ENCODE measurements at regions not wholly inside any gene's neighbourhood (a gene's known extent, or its start where the extent isn't known, plus 50 kb on each side); places are given as distances from the start of the nearest gene placed in this dataset.

DNA sequence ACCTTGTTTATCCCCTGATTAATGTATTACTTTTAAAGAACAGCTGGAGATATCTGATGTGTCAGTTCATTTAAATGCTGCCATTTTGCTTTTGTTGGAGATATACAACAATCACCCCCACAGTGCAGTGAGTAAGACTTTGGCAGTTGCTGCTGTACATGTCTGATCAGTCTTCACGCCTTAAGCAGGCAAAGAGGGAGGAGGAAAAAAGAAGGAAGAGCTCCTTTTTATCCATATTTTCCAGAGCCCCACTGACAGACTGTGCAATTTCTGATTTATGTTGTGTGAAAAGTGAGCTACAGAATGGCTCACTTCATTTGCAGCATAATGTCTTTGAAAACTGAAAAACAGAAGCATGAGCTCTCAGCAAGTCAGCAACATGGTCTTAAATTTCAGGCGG is 319.7 kb upstream of the LRIG3 start:
- no peak overlapping the region for H3K4me3 ChIP-seq (ENCODE audit: low read length)
- no peak for DNase-seq (ENCODE audit: low read depth)
- TF ChIP-seq, protein P1, sequence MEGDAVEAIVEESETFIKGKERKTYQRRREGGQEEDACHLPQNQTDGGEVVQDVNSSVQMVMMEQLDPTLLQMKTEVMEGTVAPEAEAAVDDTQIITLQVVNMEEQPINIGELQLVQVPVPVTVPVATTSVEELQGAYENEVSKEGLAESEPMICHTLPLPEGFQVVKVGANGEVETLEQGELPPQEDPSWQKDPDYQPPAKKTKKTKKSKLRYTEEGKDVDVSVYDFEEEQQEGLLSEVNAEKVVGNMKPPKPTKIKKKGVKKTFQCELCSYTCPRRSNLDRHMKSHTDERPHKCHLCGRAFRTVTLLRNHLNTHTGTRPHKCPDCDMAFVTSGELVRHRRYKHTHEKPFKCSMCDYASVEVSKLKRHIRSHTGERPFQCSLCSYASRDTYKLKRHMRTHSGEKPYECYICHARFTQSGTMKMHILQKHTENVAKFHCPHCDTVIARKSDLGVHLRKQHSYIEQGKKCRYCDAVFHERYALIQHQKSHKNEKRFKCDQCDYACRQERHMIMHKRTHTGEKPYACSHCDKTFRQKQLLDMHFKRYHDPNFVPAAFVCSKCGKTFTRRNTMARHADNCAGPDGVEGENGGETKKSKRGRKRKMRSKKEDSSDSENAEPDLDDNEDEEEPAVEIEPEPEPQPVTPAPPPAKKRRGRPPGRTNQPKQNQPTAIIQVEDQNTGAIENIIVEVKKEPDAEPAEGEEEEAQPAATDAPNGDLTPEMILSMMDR (conservative IDR thresholded peaks at IDR 0.05; ENCODE audit: low read length) = no peak

DNA sequence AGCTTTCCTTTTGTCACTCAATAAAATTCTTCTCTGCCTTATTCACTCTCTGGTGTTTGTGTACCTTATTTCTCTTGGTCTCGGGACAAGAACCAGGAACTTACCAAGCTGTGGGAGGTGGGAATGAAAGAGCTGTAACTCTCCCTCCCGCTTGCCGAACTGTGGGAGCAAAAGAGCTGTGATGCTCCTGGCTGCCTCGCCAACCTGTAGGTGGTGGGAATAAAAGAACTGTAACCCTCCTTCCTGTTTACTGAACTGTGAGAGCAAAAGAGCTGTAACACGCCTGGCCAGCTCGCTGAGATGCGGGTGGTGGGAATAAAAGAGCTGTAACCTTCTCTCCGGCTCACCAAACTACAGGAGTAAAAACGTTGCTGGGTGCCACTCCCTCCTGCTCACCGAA is 314.1 kb upstream of the LRIG3 start:
- no peak overlapping the region for H3K4me3 ChIP-seq (ENCODE audit: low read length)
- no peak for DNase-seq (ENCODE audit: low read depth)
- TF ChIP-seq, protein P1 (conservative IDR thresholded peaks at IDR 0.05; ENCODE audit: low read length) = no peak

DNA sequence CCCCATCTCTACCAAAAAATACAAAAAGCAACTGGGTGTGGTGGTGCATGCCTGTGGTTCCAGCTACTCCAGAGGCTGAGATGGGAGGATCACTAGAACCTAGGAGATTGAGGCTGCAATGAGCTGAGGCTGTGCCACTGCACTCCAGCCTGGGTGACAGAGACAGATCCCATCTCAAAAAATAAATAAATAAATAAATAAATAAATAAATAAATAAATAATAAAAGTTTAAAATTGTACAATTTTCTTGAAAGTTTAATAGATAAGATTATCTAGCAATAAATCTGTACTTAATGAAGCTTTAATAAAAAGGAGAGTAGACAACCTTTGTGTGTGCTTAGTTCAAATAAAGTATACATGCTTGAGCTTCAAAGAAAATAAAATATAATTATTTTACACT is 310.0 kb upstream of the LRIG3 start:
- TF ChIP-seq, protein P1 (conservative IDR thresholded peaks at IDR 0.05; ENCODE audit: low read length) = no peak
- no peak for DNase-seq (ENCODE audit: low read depth)
- no peak overlapping the region for H3K4me3 ChIP-seq (ENCODE audit: low read length)

DNA sequence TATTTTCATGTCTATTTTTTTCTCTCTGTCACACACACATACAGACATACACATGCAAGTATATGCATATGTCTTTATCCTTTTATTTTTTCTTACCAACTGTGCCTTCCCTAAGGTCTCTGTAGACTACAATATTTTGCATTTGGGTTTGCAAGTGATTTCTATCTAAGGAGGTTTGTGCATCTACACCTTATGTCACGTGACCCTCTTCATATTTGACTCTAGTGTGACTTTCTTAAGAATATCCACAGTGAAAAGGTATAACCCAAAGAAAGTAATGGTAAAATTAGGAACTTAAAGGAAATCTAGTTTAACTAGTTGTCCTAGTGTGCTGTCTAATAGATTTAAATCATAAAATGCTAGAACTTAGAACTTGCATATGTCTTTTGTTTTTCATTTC is 298.8 kb upstream of the LRIG3 start:
- TF ChIP-seq, protein P1 (conservative IDR thresholded peaks at IDR 0.05; ENCODE audit: low read length) = no peak
- H3K4me3 ChIP-seq (ENCODE audit: low read length) = no peak overlapping the region
- DNase-seq (ENCODE audit: low read depth) = no peak

DNA sequence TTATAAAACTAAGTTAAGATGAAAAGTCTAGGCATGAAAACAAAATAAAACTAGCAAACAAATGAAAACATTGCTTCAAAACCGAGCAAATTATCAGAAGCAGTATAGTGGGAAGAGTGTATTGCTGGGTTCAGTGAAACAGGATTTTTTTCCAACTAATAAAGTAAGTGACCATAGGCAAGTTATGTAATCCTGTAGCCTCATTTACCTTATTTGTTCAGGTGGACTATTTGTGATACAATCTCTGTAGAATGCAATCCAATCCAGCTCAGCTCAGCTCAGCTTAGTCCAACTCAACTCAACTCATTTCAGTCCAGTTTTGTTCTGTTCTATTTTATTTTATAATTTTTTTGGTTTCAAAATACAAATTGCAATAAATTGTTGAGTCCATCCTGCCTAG is 276.7 kb upstream of the LRIG3 start:
- TF ChIP-seq, protein P1 (conservative IDR thresholded peaks at IDR 0.05; ENCODE audit: low read length) = no peak

DNA sequence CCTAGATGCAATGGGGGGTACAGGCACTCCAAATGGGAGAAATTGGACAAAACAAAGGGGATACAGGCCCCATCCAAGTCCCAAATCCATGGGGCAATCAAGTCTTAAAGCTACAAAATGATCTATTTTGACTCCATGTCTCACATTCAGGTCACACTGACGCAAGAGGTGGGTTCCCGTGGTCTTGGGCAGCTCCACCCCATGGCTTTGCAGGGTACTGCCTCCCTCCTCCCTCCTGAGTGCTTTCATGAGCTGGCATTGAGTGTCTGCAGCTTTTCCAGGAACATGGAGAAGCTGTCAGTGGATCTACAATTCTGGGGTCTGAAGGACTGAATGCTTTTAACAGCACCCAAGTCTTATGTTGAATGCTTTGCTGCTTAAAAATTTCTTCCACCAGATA is 274.5 kb upstream of the LRIG3 start:
- TF ChIP-seq, protein P1 (conservative IDR thresholded peaks at IDR 0.05; ENCODE audit: low read length) = no peak
- no peak for DNase-seq (ENCODE audit: low read depth)
- no peak overlapping the region for H3K4me3 ChIP-seq (ENCODE audit: low read length)

More for the DNA sequence above, 276.7 kb upstream of the LRIG3 start:
- H3K4me3 ChIP-seq (ENCODE audit: low read length) = no peak overlapping the region
- no peak for DNase-seq (ENCODE audit: low read depth)

DNA sequence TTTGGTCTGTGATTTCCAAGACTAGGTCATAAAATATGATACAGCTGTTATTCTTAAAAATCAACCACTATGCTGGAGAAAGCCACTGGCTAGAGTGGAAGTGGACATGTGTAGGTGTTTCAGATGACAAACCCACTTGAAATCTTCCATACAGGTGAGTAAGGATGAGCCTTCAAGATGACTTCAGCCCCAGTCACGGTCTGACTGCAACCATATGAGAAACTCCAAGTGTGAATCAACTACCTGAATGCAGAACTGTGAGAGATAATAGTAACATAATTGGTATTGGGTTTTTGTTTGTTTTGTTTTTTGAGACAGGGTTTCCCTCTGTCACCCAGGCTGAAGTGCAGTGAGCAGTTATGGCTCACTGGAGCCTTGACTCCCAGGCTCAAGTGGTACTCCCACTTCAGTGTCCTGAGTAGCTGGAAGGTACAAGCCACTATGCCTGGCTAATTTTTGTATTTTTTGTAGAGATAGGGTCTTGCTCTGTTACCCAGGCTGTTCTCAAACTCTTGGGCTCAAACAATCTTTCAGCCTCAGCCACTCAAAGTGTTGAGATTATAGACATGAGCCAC is 273.3 kb upstream of the LRIG3 start:
- DNase-seq (ENCODE audit: low read depth) = no peak

More for the DNA sequence above, 273.3 kb upstream of the LRIG3 start:
- TF ChIP-seq, protein P1 (conservative IDR thresholded peaks at IDR 0.05; ENCODE audit: low read length) = no peak
- H3K4me3 ChIP-seq (ENCODE audit: low read length) = no peak overlapping the region

Measured in AG10803 (cell line).